HL-60/S4 (cell line): ENCODE measurements at regions not wholly inside any gene's neighbourhood (a gene's known extent, or its start where the extent isn't known, plus 50 kb on each side); places are given as distances from the start of the nearest gene placed in this dataset.

Experiments
- in situ Hi-C: fragments of 300-500 bp; cut with MboI; formaldehyde crosslinking; loops from 2 replicates; pipeline ENCODE4 v1.14.3; 2022; ENCODE audit warnings: low sequenced_read_pairs

- in situ Hi-C loops, result no loop called here
Measured at GRCh38 chr2:120807751-120808150, 72.1 kb downstream of the GLI2 start.

- in situ Hi-C loops, result no loop called here
Measured at GRCh38 chr2:120809151-120809550, 73.5 kb downstream of the GLI2 start.

GRCh38 chr2:120809609-120810440 lies 74.2 kb downstream of the GLI2 start:
- in situ Hi-C loops, result no loop called here

- in situ Hi-C loops, result no loop called here
Measured at GRCh38 chr2:120810639-120811038, 75.0 kb downstream of the GLI2 start.

GRCh38 chr2:120812866-120813265 lies 77.2 kb downstream of the GLI2 start:
- in situ Hi-C loops, result no loop called here

GRCh38 chr2:120814352-120814751 lies 78.7 kb downstream of the GLI2 start:
- in situ Hi-C loops, result no loop called here

GRCh38 chr2:120815292-120815691 lies 79.6 kb downstream of the GLI2 start:
- in situ Hi-C loops, result no loop called here

GRCh38 chr2:120817136-120817955 lies 81.7 kb downstream of the GLI2 start:
- in situ Hi-C loops, result no loop called here

GRCh38 chr2:120817956-120818325 lies 82.3 kb downstream of the GLI2 start:
- in situ Hi-C loops, result no loop called here

GRCh38 chr2:120818441-120818920 lies 82.8 kb downstream of the GLI2 start:
- in situ Hi-C loops, result no loop called here

- in situ Hi-C loops, result no loop called here
Measured at GRCh38 chr2:120819720-120820210, 84.1 kb downstream of the GLI2 start.

GRCh38 chr2:120820263-120820952 lies 84.7 kb downstream of the GLI2 start:
- in situ Hi-C loops, result no loop called here

- in situ Hi-C loops, result no loop called here
Measured at GRCh38 chr2:120820953-120821279, 85.2 kb downstream of the GLI2 start.

- in situ Hi-C loops, result no loop called here
Measured at GRCh38 chr2:120821446-120822160, 85.9 kb downstream of the GLI2 start.

- in situ Hi-C loops, result no loop called here
Measured at GRCh38 chr2:120822933-120823332, 87.3 kb downstream of the GLI2 start.

- in situ Hi-C loops, result no loop called here
Measured at GRCh38 chr2:120823551-120823950, 87.9 kb downstream of the GLI2 start.

GRCh38 chr2:120824246-120824645 lies 88.6 kb downstream of the GLI2 start:
- in situ Hi-C loops, result no loop called here

- in situ Hi-C loops, result no loop called here
Measured at GRCh38 chr2:120825370-120826259, 89.9 kb downstream of the GLI2 start.

GRCh38 chr2:120826260-120826648 lies 90.6 kb downstream of the GLI2 start:
- in situ Hi-C loops, result no loop called here
